ENCODE measurements at regions not wholly inside any gene's neighbourhood (a gene's known extent, or its start where the extent isn't known, plus 50 kb on each side); places are given as distances from the start of the nearest gene placed in this dataset.

- TF ChIP-seq SRF (IDR thresholded peaks at IDR 0.05; ENCODE audit: low read depth, low read length) (no peak), EZH2 (IDR thresholded peaks at IDR 0.05; ENCODE audit: low read depth, low read length, severe bottlenecking) (no peak), CHD1 (IDR thresholded peaks at IDR 0.05; ENCODE audit: low read depth, low read length) (no peak), RAD21 (IDR thresholded peaks at IDR 0.05 in 1 of 2, conservative IDR thresholded peaks at IDR 0.05 in 1 of 2; ENCODE audit: low read depth in 2 of 2, low read length in 2 of 2) (no peak), CEBPB (IDR thresholded peaks at IDR 0.05; ENCODE audit: low read depth, low read length) (no peak), POLR2A (IDR thresholded peaks at IDR 0.05; ENCODE audit: control extremely low read depth in 1 of 2, low read depth in 2 of 2, low read length in 2 of 2) (no peak), CTCF (IDR thresholded peaks at IDR 0.05; ENCODE audit: control extremely low read depth in 1 of 3, insufficient read depth in 1 of 3, low read depth in 1 of 3, low read length in 3 of 3) (no peak), MAFK (IDR thresholded peaks at IDR 0.05; ENCODE audit: low read depth, low read length) (no peak), CBX5 (IDR thresholded peaks at IDR 0.05; ENCODE audit: low read depth, low read length) (no peak), MAX (IDR thresholded peaks at IDR 0.05) (no peak), SIRT6 (IDR thresholded peaks at IDR 0.05; ENCODE audit: low read length) (no peak)
Measured at GRCh38 chr14:31977001-31977556, 100.0 kb upstream of the ARHGAP5 start.

All from H1 (cell line).